Adipocyte (in vitro differentiated cells): ENCODE measurements at regions not wholly inside any gene's neighbourhood (a gene's known extent, or its start where the extent isn't known, plus 50 kb on each side); places are given as distances from the start of the nearest gene placed in this dataset.

Source experiments
- DNase-seq: peaks from one replicate; pipeline ENCODE4 v3.0.0-alpha.2; 2015; ENCODE audit warnings: low read depth
- H3K27me3 ChIP-seq: replicated peaks from 2 replicates; pipeline ENCODE4 v1.7.0; 2013; ENCODE audit warnings: mild to moderate bottlenecking, low read length, moderate library complexity; ENCODE audit not compliant: control insufficient read depth, insufficient read depth
- H3K36me3 ChIP-seq: 2 replicates; pipeline ENCODE4 v1.7.0; 2013; ENCODE audit warnings: low read length, mild to moderate bottlenecking, moderate library complexity; ENCODE audit not compliant: control insufficient read depth, insufficient read depth, severe bottlenecking
- H3K4me1 ChIP-seq: 2 replicates; pipeline ENCODE4 v1.7.0; 2013; ENCODE audit warnings: mild to moderate bottlenecking, low read length, moderate library complexity; ENCODE audit not compliant: control insufficient read depth, insufficient read depth
- H3K4me3 ChIP-seq: 2 replicates; pipeline ENCODE4 v1.7.0; 2013; ENCODE audit warnings: mild to moderate bottlenecking, low read length, moderate library complexity
- H3K9ac ChIP-seq: 2 replicates; pipeline ENCODE4 v1.7.0; 2013; ENCODE audit warnings: mild to moderate bottlenecking, low read length, moderate library complexity
- H3K9me3 ChIP-seq: 2 replicates; pipeline ENCODE4 v1.7.0; 2013; ENCODE audit warnings: mild to moderate bottlenecking, low read length, moderate library complexity; ENCODE audit not compliant: control insufficient read depth

- H3K27me3 ChIP-seq: no peaks in the 10 kb centered on the region
- H3K9me3 ChIP-seq: no peaks in the 10 kb centered on the region
- no peak for DNase-seq
- no peaks in the 10 kb centered on the region for H3K36me3 ChIP-seq
- H3K4me1 ChIP-seq: no peaks in the 10 kb centered on the region
- H3K9ac ChIP-seq: no peak overlapping the region
- no peak overlapping the region for H3K4me3 ChIP-seq
These were observed 669.6 kb upstream of the NRSN1 start for GRCh38 chr6:23456396-23456795.

- no peaks in the 10 kb centered on the region for H3K27me3 ChIP-seq
- H3K4me3 ChIP-seq: no peak overlapping the region
- no peaks in the 10 kb centered on the region for H3K4me1 ChIP-seq
- no peak for DNase-seq
- H3K9me3 ChIP-seq: peaks cover 8% of the 10 kb centered on the region
- no peaks in the 10 kb centered on the region for H3K36me3 ChIP-seq
- no peak overlapping the region for H3K9ac ChIP-seq
These were observed 668.7 kb upstream of the NRSN1 start for GRCh38 chr6:23457321-23457720.

GRCh38 chr6:23465912-23466311 lies 660.1 kb upstream of the NRSN1 start:
- Histone ChIP-seq H3K9me3 (peaks cover 10% of the 10 kb centered on the region), H3K36me3 (no peaks in the 10 kb centered on the region), H3K9ac (no peak overlapping the region), H3K4me1 (no peaks in the 10 kb centered on the region), H3K4me3 (no peak overlapping the region), H3K27me3 (no peaks in the 10 kb centered on the region)
- DNase-seq: no peak

GRCh38 chr6:23477586-23477985 lies 648.4 kb upstream of the NRSN1 start:
- Histone ChIP-seq H3K4me3 (no peak overlapping the region), H3K27me3 (no peaks in the 10 kb centered on the region), H3K4me1 (no peaks in the 10 kb centered on the region), H3K9me3 (peaks cover 8% of the 10 kb centered on the region), H3K36me3 (no peaks in the 10 kb centered on the region), H3K9ac (no peak overlapping the region)
- peak; percentile 17 for DNase-seq

GRCh38 chr6:23478312-23478711 lies 647.7 kb upstream of the NRSN1 start:
- H3K4me1 ChIP-seq: no peaks in the 10 kb centered on the region
- DNase-seq: no peak
- no peak overlapping the region for H3K4me3 ChIP-seq
- no peak overlapping the region for H3K9ac ChIP-seq
- no peaks in the 10 kb centered on the region for H3K27me3 ChIP-seq
- H3K9me3 ChIP-seq: peaks cover 8% of the 10 kb centered on the region
- no peaks in the 10 kb centered on the region for H3K36me3 ChIP-seq

GRCh38 chr6:23483896-23484295 lies 642.1 kb upstream of the NRSN1 start:
- H3K36me3 ChIP-seq: no peaks in the 10 kb centered on the region
- no peak overlapping the region for H3K9ac ChIP-seq
- H3K27me3 ChIP-seq: no peaks in the 10 kb centered on the region
- H3K4me3 ChIP-seq: no peak overlapping the region
- H3K4me1 ChIP-seq: no peaks in the 10 kb centered on the region
- DNase-seq: no peak
- H3K9me3 ChIP-seq: peaks cover 8% of the 10 kb centered on the region

- Histone ChIP-seq H3K27me3 (no peaks in the 10 kb centered on the region), H3K9me3 (peaks cover 14% of the 10 kb centered on the region), H3K4me3 (no peak overlapping the region), H3K4me1 (peaks cover 10% of the 10 kb centered on the region), H3K36me3 (no peaks in the 10 kb centered on the region), H3K9ac (no peak overlapping the region)
- DNase-seq: no peak
These were observed 631.6 kb upstream of the NRSN1 start for GRCh38 chr6:23494367-23494766.

- no peaks in the 10 kb centered on the region for H3K9me3 ChIP-seq
- H3K36me3 ChIP-seq: no peaks in the 10 kb centered on the region
- H3K27me3 ChIP-seq: no peaks in the 10 kb centered on the region
- peak; percentile 80 for DNase-seq
- no peak overlapping the region for H3K4me3 ChIP-seq
- no peak overlapping the region for H3K9ac ChIP-seq
- peaks cover 10% of the 10 kb centered on the region for H3K4me1 ChIP-seq
These were observed 628.0 kb upstream of the NRSN1 start for GRCh38 chr6:23498013-23498412.

- Histone ChIP-seq H3K9me3 (no peaks in the 10 kb centered on the region), H3K9ac (no peak overlapping the region), H3K36me3 (no peaks in the 10 kb centered on the region), H3K4me1 (peaks cover 10% of the 10 kb centered on the region), H3K4me3 (no peak overlapping the region), H3K27me3 (no peaks in the 10 kb centered on the region)
- DNase-seq: no peak
These were observed 626.5 kb upstream of the NRSN1 start for GRCh38 chr6:23499549-23499948.

GRCh38 chr6:23503173-23503572 lies 622.8 kb upstream of the NRSN1 start:
- Histone ChIP-seq H3K4me1 (peaks cover 4% of the 10 kb centered on the region), H3K9ac (no peak overlapping the region), H3K27me3 (no peaks in the 10 kb centered on the region), H3K9me3 (no peaks in the 10 kb centered on the region), H3K4me3 (no peak overlapping the region), H3K36me3 (no peaks in the 10 kb centered on the region)
- DNase-seq: no peak

- DNase-seq: peak; percentile 74
- Histone ChIP-seq H3K27me3 (no peaks in the 10 kb centered on the region), H3K36me3 (no peaks in the 10 kb centered on the region), H3K9ac (no peak overlapping the region), H3K9me3 (no peaks in the 10 kb centered on the region), H3K4me3 (no peak overlapping the region), H3K4me1 (no peaks in the 10 kb centered on the region)
These were observed 621.0 kb upstream of the NRSN1 start for GRCh38 chr6:23505026-23505425.

- no peaks in the 10 kb centered on the region for H3K27me3 ChIP-seq
- H3K4me3 ChIP-seq: no peak overlapping the region
- no peaks in the 10 kb centered on the region for H3K36me3 ChIP-seq
- no peak for DNase-seq
- no peak overlapping the region for H3K9ac ChIP-seq
- no peaks in the 10 kb centered on the region for H3K9me3 ChIP-seq
- no peaks in the 10 kb centered on the region for H3K4me1 ChIP-seq
These were observed 615.1 kb upstream of the NRSN1 start for GRCh38 chr6:23510778-23511510.
